Skin of body (tissue), 1 donor: ENCODE measurements at regions not wholly inside any gene's neighbourhood (a gene's known extent, or its start where the extent isn't known, plus 50 kb on each side); places are given as distances from the start of the nearest gene placed in this dataset.

Experiments
- DNase-seq: peaks from one replicate; lab custom pipeline; 2025; lab: John Stamatoyannopoulos, UW

DNA sequence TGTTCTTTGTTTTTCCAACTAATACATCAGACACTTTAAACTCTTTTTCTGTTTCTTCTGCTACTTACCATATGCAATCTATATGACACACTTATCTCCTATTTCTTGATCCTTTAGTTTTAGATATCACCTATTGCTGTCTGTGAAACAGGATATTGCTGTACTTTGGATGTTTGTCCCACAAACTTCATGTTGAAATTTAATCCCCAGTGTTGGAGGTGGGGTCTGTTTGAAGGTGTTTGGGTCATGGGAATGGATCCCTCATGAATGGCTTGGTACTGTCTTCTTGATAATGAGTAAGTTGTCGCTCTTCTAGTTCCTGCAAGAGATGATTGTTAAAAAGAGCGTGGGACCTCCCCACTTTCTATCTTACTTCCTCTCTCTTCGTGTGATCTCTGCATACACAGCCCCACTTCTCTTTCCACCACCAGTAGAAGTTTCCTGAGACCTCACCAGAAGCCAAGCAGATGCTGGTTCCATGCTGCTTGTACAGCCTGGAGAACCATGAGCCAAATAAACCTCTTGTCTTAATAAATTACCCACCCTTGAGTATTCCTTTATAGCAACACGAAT is 244.2 kb downstream of the NHLRC3 start:
- no peak for DNase-seq

DNA sequence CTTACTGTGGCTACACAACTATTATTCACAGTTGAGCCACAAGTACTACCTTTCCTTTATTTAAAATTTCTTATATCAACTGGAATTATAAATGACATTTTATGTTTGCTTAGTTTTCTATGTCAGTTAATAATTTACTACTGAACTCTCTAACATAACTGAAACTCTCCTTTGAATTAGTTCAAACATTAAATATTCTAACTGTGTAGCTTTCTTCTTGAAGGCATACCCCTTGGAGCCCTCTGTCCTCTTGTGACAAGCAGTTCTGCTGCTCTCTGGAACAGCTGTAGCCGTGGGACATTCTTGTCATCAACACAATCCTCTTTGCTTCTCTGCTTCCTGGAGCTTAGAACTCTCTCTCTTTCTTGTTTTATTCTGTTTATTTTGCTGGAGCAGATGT is 244.8 kb downstream of the NHLRC3 start:
- DNase-seq: no peak

DNA sequence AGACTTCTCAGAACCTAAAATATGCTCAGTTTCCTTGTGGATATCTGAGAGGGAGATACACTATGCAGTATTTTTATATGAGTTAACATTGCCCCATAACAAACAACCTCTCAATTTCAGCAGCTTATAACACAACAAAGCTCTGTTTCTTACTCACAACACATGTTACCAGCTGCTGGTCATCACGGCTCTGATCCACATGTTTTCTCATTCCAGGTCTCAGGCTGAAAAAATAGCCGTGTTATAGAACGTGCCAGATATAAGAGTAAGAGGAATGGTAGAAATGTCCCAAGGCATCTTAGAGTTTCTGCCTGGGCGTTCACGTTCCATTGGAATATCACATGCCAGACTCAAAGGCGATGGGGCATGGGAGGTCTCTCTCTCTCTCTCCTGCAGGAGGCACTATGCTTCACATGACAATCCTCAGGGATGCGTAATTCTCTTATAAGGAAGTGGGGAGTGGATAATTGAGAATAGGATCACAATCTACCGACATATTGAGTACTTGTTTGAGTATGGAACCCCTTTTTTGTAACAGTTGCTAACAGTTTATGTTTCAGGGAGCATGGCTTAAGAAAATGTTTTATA is 246.6 kb downstream of the NHLRC3 start:
- no peak for DNase-seq
